ENCODE measurements at regions not wholly inside any gene's neighbourhood (a gene's known extent, or its start where the extent isn't known, plus 50 kb on each side); places are given as distances from the start of the nearest gene placed in this dataset.
A peak's percentile ranks its signal among the peaks of the same experiment; 100 is the strongest.

- DNase-seq (ENCODE audit: low spot score): peak; percentile 61
Measured at GRCh38 chr1:36542962-36543515, 60.3 kb upstream of the CSF3R start.

GRCh38 chr1:36542024-36542961 is 59.6 kb upstream of the CSF3R start:
- no peak for DNase-seq (ENCODE audit: low spot score)

- DNase-seq (ENCODE audit: low spot score): no peak
Measured at GRCh38 chr1:36540056-36540455, 57.3 kb upstream of the CSF3R start.

GRCh38 chr1:36539526-36539925 is 56.8 kb upstream of the CSF3R start:
- DNase-seq (ENCODE audit: low spot score): no peak

- no peak for DNase-seq (ENCODE audit: low spot score)
Measured at GRCh38 chr1:36537991-36538390, 55.3 kb upstream of the CSF3R start.

- DNase-seq (ENCODE audit: low spot score): no peak
Measured at GRCh38 chr1:36537190-36537768, 54.6 kb upstream of the CSF3R start.

GRCh38 chr1:36536727-36537126 is 54.0 kb upstream of the CSF3R start:
- DNase-seq (ENCODE audit: low spot score): no peak

GRCh38 chr1:36534711-36535412 is 52.1 kb upstream of the CSF3R start:
- DNase-seq (ENCODE audit: low spot score): no peak

GRCh38 chr1:36533897-36534296 is 51.2 kb upstream of the CSF3R start:
- DNase-seq (ENCODE audit: low spot score): no peak

GRCh38 chr1:36532810-36533401 is 50.2 kb upstream of the CSF3R start:
- DNase-seq (ENCODE audit: low spot score): no peak

Measured in iPS-NIHi11 (cell line).